Glomerular visceral epithelial cell (primary cell): ENCODE measurements at regions not wholly inside any gene's neighbourhood (a gene's known extent, or its start where the extent isn't known, plus 50 kb on each side); places are given as distances from the start of the nearest gene placed in this dataset.

ENCODE experiments used
- DNase-seq: peaks from one replicate; pipeline ENCODE4 v3.0.0-alpha.2; 2016; ENCODE audit errors: extremely low spot score

DNA sequence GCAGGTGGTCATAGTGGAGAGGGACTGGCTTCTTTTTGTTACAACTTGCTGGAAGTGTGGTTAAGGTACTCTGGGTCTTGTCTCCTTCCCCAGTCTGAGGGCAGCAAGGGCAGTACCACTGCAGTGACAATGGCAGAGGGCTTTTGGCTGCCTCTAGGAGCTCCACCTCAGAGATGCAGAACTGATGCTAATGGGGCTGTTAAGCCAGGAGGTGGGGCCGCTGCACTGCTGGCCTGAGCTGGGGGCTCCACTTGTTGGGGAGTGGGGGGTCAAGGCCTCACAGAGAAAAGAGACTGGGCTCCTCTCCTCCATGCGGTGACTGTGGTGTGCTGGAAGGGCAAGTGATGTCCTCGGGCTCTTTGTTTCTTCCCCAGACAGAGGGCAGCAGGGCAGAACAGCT is 135.7 kb downstream of the DSEL start:
- DNase-seq: no peak

DNA sequence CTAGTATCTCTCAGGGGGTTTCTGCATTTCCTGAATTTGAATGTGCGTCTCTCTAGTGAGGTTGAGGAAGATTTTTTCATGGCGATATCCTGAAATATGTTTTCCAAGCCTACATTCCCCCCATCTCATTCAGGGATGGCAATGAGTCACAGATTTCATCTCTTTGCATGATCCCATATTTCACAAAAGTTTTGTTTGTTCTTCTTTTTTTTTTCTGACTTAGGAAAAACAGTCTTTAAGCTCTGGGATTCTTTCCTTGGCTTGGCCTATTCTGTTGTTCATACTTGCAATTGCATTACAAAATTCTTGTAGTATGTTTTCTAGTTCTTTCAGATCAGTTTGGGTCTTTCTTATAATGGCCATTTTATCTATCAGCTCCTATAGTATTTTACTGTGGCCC is 136.5 kb downstream of the DSEL start:
- DNase-seq: no peak

GRCh38 chr18:67376372-67376771 is 140.1 kb downstream of the DSEL start:
- DNase-seq: no peak

DNA sequence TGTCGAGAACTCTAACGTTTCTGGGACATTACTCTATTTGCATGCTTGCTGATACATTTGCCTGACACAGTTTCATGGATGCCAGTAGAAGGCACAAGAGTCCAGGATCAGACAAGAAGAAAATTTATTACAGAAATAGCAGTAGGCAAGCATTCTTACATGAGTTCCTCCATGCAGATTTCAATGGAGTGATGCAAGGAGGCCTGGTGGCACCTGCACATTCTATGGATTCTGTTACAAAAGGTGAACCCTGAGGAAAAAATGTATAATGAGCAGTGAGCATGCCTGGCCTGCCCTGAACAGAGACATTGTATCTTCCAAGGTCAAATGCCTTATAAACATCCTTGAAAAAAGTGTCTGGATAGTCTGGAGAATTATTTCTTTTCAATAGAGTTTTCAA is 142.9 kb downstream of the DSEL start:
- DNase-seq: no peak

- peak; percentile 9 for DNase-seq
These were observed 149.0 kb downstream of the DSEL start for GRCh38 chr18:67367540-67367939.

DNA sequence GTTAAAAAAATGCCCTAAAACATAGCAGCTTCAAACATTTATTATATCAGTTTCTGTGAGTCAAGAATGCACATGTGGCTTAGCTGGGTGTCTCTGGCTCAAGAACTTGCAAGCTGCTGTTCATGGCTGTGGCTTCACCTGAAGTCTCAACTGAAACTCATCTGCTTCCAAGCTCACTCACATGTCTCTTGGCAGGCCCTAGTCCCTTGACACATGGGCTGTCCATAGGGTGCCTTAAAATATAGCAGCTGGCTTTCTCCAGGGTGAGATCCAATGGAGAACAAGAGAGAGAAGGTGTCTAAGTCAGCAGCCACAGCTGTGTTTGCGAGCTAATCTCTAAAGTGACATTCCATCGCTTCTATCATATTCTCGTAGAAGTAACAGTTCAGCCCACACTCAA is 152.8 kb downstream of the DSEL start:
- DNase-seq: no peak

GRCh38 chr18:67362906-67363305 is 153.6 kb downstream of the DSEL start:
- no peak for DNase-seq

GRCh38 chr18:67359873-67360838 is 156.4 kb downstream of the DSEL start:
- DNase-seq: peak; percentile 86

- DNase-seq: no peak
These were observed 157.6 kb downstream of the DSEL start for GRCh38 chr18:67358947-67359346.

- no peak for DNase-seq
These were observed 161.8 kb downstream of the DSEL start for GRCh38 chr18:67354692-67355091.

- DNase-seq: no peak
These were observed 162.4 kb downstream of the DSEL start for GRCh38 chr18:67354091-67354490.

DNA sequence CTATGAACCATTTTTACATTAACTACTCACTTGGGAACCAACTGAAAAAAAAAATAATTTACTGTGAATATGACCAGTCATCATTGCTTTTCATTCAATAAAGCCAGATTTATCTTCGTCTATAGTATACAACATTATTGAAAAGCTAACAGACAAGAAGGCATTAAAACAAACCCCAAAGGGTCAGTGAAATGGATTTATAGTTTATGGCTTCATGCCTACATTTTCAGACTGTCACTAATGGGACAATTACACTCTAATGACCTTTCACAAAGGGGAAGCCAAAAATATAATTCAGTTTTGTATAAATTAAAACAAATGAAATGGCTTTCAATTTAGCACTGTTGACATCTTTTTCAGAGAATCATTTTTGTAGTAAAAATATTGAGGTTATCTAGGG is 169.1 kb downstream of the DSEL start:
- DNase-seq: no peak

GRCh38 chr18:67342159-67342558 is 174.4 kb downstream of the DSEL start:
- DNase-seq: no peak

- no peak for DNase-seq
These were observed 178.8 kb downstream of the DSEL start for GRCh38 chr18:67337696-67338095.

DNA sequence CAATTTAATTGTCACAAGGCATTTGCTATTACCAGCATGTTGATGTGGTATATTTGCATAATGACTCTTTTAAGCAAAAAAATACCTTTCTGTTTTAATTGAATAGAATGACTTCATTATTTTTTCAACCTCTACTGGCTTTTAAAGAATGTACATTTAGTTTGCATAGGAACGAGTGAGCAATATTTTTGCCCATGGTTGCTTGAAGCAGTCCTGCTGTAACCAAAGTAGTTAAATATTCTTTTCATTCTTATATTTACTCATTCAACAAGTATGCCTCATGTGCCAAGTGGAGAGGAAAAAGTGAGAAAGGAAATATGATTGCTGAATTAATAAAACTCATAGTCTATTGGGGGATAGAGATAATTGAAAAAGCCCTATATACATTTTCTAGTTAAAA is 184.7 kb downstream of the DSEL start:
- no peak for DNase-seq

- DNase-seq: no peak
These were observed 197.4 kb downstream of the DSEL start for GRCh38 chr18:67319109-67319508.

- DNase-seq: no peak
These were observed 197.9 kb downstream of the DSEL start for GRCh38 chr18:67318651-67319050.

DNA sequence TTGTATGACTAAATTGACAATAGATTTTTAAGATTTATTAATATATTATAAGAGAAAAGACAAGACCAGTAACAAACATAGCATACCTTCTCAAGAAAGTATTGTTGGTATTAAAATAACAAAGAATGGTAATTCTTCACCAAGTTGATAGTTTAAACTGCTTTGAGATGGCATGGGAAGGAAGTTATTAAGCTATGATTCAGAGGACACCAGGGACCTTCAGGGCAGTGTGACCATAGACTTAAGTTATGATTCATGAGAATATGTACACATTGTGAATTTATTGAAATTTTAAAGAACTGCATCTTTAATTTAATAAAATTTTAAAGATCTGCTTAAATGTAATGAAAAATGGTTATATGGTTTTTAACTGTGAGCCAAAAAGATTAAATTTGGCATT is 205.7 kb downstream of the DSEL start:
- no peak for DNase-seq

DNA sequence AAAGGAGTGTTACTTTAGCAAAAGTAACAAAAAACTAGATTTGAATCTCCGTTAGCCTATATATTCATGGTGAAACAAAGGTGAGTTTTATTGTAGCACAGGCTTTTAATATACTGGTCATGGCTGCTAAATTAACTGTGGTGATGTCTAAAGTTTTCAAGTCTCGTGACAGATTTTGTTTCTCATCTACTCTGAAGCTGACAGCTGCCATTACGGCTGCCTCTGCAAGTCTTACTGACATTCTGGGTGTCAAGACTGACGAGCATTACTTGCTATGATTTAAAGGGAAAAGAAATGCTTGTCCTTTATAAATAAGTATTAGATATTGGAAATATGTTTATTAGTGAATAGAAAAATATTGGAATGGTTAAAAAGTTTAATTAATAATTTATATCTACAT is 207.7 kb downstream of the DSEL start:
- no peak for DNase-seq

GRCh38 chr18:67305466-67305865 is 211.1 kb downstream of the DSEL start:
- no peak for DNase-seq

- DNase-seq: peak; percentile 12
These were observed 214.5 kb downstream of the DSEL start for GRCh38 chr18:67302043-67302442.

DNA sequence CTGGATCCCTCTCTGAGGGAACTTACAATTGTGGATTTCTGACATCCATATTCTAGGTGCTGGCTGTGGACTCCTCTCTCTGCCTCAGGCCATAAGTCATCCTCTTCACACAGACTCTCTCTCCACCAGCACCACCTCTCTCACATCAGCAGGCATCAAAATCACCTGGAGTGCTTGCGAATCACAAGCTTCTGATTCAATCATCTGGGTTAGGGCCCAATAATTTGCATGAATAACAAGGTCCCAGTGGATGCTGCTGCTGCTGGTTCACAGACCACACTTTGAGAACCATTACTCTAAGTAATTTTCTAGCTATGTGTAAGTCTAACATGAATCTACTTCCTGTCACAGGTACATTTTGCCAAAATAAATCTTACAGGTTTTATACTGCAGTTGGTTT is 214.9 kb downstream of the DSEL start:
- DNase-seq: peak; percentile 1

GRCh38 chr18:67300498-67300897 is 216.0 kb downstream of the DSEL start:
- DNase-seq: no peak

DNA sequence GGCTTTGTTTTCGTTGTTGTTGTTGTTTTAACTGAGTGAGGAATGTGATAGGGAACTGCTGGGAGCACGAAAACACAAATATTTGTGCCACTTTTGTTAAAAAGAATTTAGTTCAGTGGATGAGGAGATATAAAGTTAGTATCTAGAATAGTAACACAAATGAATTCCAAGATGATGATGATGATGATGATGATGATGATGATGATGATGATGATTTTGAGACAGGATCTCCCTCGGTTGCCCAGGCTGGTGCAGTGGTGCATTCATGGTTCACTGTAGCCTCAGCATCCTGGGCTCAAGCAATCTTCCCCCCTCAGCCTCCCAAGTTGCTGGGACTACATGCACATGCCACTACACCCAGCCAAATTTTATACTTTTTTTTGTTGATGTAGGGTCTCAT is 223.7 kb downstream of the DSEL start:
- no peak for DNase-seq
